ENCODE measurements at regions not wholly inside any gene's neighbourhood (a gene's known extent, or its start where the extent isn't known, plus 50 kb on each side); places are given as distances from the start of the nearest gene placed in this dataset.

DNA sequence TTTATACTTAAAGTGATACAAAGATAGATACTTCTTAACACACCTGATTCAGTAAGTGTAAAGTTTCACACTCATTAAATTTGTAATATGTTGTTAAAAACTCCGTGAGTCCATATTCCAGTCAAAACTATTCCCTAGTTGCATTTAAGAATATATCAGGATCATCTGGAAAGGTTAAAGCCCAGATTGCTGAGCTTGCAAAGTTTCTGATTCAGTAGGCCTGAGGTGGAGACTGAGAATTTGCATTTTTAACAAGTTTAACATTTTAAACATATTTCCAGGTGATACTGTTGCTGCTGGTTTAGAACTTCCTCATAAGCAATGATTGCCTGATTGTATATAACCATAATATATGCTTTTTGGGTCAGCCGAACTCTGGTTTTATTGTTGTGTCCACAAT lies 1998.6 kb upstream of the PCDH20 start:
- Histone ChIP-seq H3K27me3 (ENCODE audit: control insufficient read depth in 4 of 4, insufficient read depth in 4 of 4, low read length in 3 of 4) (peaks cover 0 to 4% (median 0%) of the 10 kb centered on the region in 4 donors), H3K27ac (ENCODE audit: low read depth in 1 of 2, low read length in 2 of 2) (no peak overlapping the region), H3K9ac (ENCODE audit: low read depth in 1 of 2, low read length in 2 of 2) (no peak overlapping the region), H3K36me3 (ENCODE audit: control insufficient read depth in 4 of 4, insufficient read depth in 3 of 4, low read depth in 1 of 4, low read length in 3 of 4) (no peaks in the 10 kb centered on the region), H3K9me3 (ENCODE audit: control insufficient read depth in 4 of 4, low read length in 3 of 4) (no peaks in the 10 kb centered on the region), H3K4me1 (ENCODE audit: control insufficient read depth in 4 of 4, insufficient read depth in 4 of 4, low read length in 3 of 4) (no peaks in the 10 kb centered on the region), H3K4me3 (ENCODE audit: low read depth in 1 of 3, low read length in 3 of 3) (no peak overlapping the region)
- TF ChIP-seq NR2F2 (IDR thresholded peaks at IDR 0.05) (no peak), RXRA (IDR thresholded peaks at IDR 0.05) (no peak), GABPA (IDR thresholded peaks at IDR 0.05 in 1 of 2, conservative IDR thresholded peaks at IDR 0.05 in 1 of 2) (no peak), FOXA1 (IDR thresholded peaks at IDR 0.05) (no peak), RAD21 (IDR thresholded peaks at IDR 0.05) (no peak), HNF4A (conservative IDR thresholded peaks at IDR 0.05) (no peak), EGR1 (IDR thresholded peaks at IDR 0.05; ENCODE audit: low read depth in 2 of 2) (no peak), YY1 (IDR thresholded peaks at IDR 0.05) (no peak), TAF1 (conservative IDR thresholded peaks at IDR 0.05) (no peak), JUND (IDR thresholded peaks at IDR 0.05) (no peak)
- TF ChIP-seq, protein P1, sequence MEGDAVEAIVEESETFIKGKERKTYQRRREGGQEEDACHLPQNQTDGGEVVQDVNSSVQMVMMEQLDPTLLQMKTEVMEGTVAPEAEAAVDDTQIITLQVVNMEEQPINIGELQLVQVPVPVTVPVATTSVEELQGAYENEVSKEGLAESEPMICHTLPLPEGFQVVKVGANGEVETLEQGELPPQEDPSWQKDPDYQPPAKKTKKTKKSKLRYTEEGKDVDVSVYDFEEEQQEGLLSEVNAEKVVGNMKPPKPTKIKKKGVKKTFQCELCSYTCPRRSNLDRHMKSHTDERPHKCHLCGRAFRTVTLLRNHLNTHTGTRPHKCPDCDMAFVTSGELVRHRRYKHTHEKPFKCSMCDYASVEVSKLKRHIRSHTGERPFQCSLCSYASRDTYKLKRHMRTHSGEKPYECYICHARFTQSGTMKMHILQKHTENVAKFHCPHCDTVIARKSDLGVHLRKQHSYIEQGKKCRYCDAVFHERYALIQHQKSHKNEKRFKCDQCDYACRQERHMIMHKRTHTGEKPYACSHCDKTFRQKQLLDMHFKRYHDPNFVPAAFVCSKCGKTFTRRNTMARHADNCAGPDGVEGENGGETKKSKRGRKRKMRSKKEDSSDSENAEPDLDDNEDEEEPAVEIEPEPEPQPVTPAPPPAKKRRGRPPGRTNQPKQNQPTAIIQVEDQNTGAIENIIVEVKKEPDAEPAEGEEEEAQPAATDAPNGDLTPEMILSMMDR (IDR thresholded peaks at IDR 0.05; ENCODE audit: low read depth, low read length, missing input control): no peak
- TF ChIP-seq, protein P2, sequence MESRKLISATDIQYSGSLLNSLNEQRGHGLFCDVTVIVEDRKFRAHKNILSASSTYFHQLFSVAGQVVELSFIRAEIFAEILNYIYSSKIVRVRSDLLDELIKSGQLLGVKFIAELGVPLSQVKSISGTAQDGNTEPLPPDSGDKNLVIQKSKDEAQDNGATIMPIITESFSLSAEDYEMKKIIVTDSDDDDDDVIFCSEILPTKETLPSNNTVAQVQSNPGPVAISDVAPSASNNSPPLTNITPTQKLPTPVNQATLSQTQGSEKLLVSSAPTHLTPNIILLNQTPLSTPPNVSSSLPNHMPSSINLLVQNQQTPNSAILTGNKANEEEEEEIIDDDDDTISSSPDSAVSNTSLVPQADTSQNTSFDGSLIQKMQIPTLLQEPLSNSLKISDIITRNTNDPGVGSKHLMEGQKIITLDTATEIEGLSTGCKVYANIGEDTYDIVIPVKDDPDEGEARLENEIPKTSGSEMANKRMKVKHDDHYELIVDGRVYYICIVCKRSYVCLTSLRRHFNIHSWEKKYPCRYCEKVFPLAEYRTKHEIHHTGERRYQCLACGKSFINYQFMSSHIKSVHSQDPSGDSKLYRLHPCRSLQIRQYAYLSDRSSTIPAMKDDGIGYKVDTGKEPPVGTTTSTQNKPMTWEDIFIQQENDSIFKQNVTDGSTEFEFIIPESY (IDR thresholded peaks at IDR 0.05): no peak
- TF ChIP-seq, protein P3, sequence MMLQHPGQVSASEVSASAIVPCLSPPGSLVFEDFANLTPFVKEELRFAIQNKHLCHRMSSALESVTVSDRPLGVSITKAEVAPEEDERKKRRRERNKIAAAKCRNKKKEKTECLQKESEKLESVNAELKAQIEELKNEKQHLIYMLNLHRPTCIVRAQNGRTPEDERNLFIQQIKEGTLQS (IDR thresholded peaks at IDR 0.05): no peak
- TF ChIP-seq, protein P4, sequence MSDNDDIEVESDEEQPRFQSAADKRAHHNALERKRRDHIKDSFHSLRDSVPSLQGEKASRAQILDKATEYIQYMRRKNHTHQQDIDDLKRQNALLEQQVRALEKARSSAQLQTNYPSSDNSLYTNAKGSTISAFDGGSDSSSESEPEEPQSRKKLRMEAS (IDR thresholded peaks at IDR 0.05): no peak
- no peak for DNase-seq (ENCODE audit: low spot score)
- WGBS: 78% methylated on average over 2 of the region's 2 CpGs

DNA sequence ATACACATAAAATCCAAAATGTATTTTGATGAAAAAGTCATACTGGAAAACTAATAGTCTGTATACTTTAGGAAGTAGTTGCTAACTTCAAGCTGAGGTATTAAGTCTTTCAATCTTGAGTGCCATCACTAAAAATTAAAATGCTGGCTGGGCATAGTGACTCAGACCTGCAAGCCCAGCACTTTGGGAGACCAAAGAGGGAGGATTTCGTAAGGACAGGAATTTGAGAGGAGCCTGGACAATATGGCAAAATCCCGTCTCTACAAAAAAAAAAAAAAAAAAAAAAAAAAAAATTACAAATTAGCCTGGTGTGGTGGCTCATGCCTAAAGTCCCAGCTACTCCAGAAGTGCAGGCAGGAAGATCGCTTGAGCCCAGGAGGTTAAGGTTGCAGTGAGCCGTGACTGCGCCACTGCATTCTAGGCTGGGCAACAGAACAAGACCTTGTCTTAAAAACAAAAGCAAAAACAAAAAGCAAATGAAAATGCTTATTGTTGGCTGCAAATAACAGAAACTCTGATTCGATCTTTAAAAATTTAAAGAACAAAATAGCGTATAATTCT lies 1994.2 kb upstream of the PCDH20 start:
- no peak overlapping the region for H3K27ac ChIP-seq (ENCODE audit: low read depth in 1 of 2, low read length in 2 of 2)
- no peak overlapping the region for H3K9ac ChIP-seq (ENCODE audit: low read depth in 1 of 2, low read length in 2 of 2)
- no peak for TF ChIP-seq SP1 (IDR thresholded peaks at IDR 0.05)
- H3K4me1 ChIP-seq (ENCODE audit: control insufficient read depth in 4 of 4, insufficient read depth in 4 of 4, low read length in 3 of 4): no peaks in the 10 kb centered on the region
- H3K4me3 ChIP-seq (ENCODE audit: low read depth in 1 of 3, low read length in 3 of 3): no peak overlapping the region
- H3K27me3 ChIP-seq (ENCODE audit: control insufficient read depth in 4 of 4, insufficient read depth in 4 of 4, low read length in 3 of 4): peaks cover 0 to 4% (median 0%) of the 10 kb centered on the region in 4 donors
- H3K9me3 ChIP-seq (ENCODE audit: control insufficient read depth in 4 of 4, low read length in 3 of 4): no peaks in the 10 kb centered on the region
- 60% methylated on average over 7 of the region's 7 CpGs for WGBS
- no peaks in the 10 kb centered on the region for H3K36me3 ChIP-seq (ENCODE audit: control insufficient read depth in 4 of 4, insufficient read depth in 3 of 4, low read depth in 1 of 4, low read length in 3 of 4)
- no peak for DNase-seq (ENCODE audit: low spot score)

Measured in liver (tissue), 8 donors.